ENCODE measurements at regions not wholly inside any gene's neighbourhood (a gene's known extent, or its start where the extent isn't known, plus 50 kb on each side); places are given as distances from the start of the nearest gene placed in this dataset.

- H3K4me1 ChIP-seq (ENCODE audit: insufficient read depth, low read length) = no peaks in the 10 kb centered on the region
- intact Hi-C loops (cut with micrococcal nuclease; ENCODE audit: unreplicated experiment) = no loop called here
- H3K79me2 ChIP-seq (ENCODE audit: insufficient read depth, low read length) = no peaks in the 10 kb centered on the region
- H3K36me3 ChIP-seq (replicated peaks in 1 of 2; ENCODE audit: control insufficient read depth in 1 of 2, insufficient read depth in 2 of 2, low read length in 2 of 2) = no peaks in the 10 kb centered on the region
- TF ChIP-seq ZNF770 (CRISPR knock-in tag; IDR thresholded peaks at IDR 0.05) (no peak), ZNF280D (CRISPR knock-in tag; IDR thresholded peaks at IDR 0.05) (no peak), ARNTL (CRISPR knock-in tag; IDR thresholded peaks at IDR 0.05) (no peak), ONECUT2 (CRISPR knock-in tag; IDR thresholded peaks at IDR 0.05) (no peak), PREB (CRISPR knock-in tag; IDR thresholded peaks at IDR 0.05) (no peak), ETV6 (CRISPR knock-in tag; conservative IDR thresholded peaks at IDR 0.05) (no peak), KLF9 (CRISPR knock-in tag; IDR thresholded peaks at IDR 0.05; ENCODE audit: low read depth) (no peak), PLSCR1 (CRISPR knock-in tag; IDR thresholded peaks at IDR 0.05; ENCODE audit: borderline replicate concordance) (no peak), NFKBIZ (CRISPR knock-in tag; IDR thresholded peaks at IDR 0.05) (no peak)
- BruUV-seq (replicated peaks) = no TSS peak
- H3K4me3 ChIP-seq (replicated peaks in 1 of 3; ENCODE audit: insufficient read depth in 1 of 3, low read depth in 2 of 3, low read length in 3 of 3) = no peak overlapping the region
- no peak overlapping the region for H3K27ac ChIP-seq (ENCODE audit: extremely low read length, insufficient read depth, low read length)
- H3K4me2 ChIP-seq (ENCODE audit: low read depth, low read length) = no peak overlapping the region
- CTCF ChIA-PET (ENCODE audit: low intra/inter-chr PET ratio, low total read pairs) = no interaction called here
- DNase-seq (ENCODE audit: low spot score) (no peak), ATAC-seq (no peak), FAIRE-seq (no peak)
- no peaks in the 10 kb centered on the region for H3K9me3 ChIP-seq (ENCODE audit: low read length)
- no peak overlapping the region for H2AFZ ChIP-seq (ENCODE audit: low read length)
- no peaks in the 10 kb centered on the region for H4K20me1 ChIP-seq (ENCODE audit: insufficient read depth, low read length)
- no peaks in the 10 kb centered on the region for H3K27me3 ChIP-seq (ENCODE audit: control insufficient read depth in 1 of 2, insufficient read depth in 2 of 2, low read length in 2 of 2)
- POLR2A ChIA-PET = no interaction called here
- no peak overlapping the region for H3K9ac ChIP-seq (ENCODE audit: insufficient read depth, low read depth, low read length)
- in situ Hi-C loops (cut with HindIII; ENCODE audit: extremely low pct_ligation_motif_present, low pct_unique_long_range_greater_than_20kb) = no loop called here
- WGBS (ENCODE audit: low lambda C conversion rate) = 27% methylated on average over 4 of the region's 4 CpGs
Observed at GRCh38 chr14:58793131-58793740, 155.5 kb downstream of the DACT1 start.

Data from HepG2 (cell line).